Right lobe of liver (tissue), 4 donors: ENCODE measurements at regions not wholly inside any gene's neighbourhood (a gene's known extent, or its start where the extent isn't known, plus 50 kb on each side); places are given as distances from the start of the nearest gene placed in this dataset.

Experiments
- POLR2A ChIP-seq: fragments of 450-650 bp; IDR thresholded peaks from one replicate; pipeline ENCODE4 v1.6.1; 2017; ENCODE audit warnings: antibody characterized with exemption, mild to moderate bottlenecking
- TF ChIP-seq, protein P1 (sequence below), 4 donors: fragments of 200-600 bp in 3 of 4; fragments of 450-650 bp in 1 of 4; IDR thresholded peaks; one replicate each; pipeline versions ENCODE4 v1.5.1 to v1.8.0; 2016 to 2022; ENCODE audit warnings: antibody characterized with exemption in 4 of 4, mild to moderate bottlenecking in 2 of 4
- donor health status: DM: no; HTN: no; CAD: no.
- donor health status: DM: no; HTN: no; CAD: no.
- donor health status: DM: no; HTN: yes; CAD: no.

GRCh38 chr20:29298271-29298590 lies 1959.2 kb upstream of the DEFB115 start:
- no peak for TF ChIP-seq POLR2A
- TF ChIP-seq, protein P1, sequence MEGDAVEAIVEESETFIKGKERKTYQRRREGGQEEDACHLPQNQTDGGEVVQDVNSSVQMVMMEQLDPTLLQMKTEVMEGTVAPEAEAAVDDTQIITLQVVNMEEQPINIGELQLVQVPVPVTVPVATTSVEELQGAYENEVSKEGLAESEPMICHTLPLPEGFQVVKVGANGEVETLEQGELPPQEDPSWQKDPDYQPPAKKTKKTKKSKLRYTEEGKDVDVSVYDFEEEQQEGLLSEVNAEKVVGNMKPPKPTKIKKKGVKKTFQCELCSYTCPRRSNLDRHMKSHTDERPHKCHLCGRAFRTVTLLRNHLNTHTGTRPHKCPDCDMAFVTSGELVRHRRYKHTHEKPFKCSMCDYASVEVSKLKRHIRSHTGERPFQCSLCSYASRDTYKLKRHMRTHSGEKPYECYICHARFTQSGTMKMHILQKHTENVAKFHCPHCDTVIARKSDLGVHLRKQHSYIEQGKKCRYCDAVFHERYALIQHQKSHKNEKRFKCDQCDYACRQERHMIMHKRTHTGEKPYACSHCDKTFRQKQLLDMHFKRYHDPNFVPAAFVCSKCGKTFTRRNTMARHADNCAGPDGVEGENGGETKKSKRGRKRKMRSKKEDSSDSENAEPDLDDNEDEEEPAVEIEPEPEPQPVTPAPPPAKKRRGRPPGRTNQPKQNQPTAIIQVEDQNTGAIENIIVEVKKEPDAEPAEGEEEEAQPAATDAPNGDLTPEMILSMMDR (IDR thresholded peaks at IDR 0.05), result no peak
